ENCODE measurements at regions not wholly inside any gene's neighbourhood (a gene's known extent, or its start where the extent isn't known, plus 50 kb on each side); places are given as distances from the start of the nearest gene placed in this dataset.

DNA sequence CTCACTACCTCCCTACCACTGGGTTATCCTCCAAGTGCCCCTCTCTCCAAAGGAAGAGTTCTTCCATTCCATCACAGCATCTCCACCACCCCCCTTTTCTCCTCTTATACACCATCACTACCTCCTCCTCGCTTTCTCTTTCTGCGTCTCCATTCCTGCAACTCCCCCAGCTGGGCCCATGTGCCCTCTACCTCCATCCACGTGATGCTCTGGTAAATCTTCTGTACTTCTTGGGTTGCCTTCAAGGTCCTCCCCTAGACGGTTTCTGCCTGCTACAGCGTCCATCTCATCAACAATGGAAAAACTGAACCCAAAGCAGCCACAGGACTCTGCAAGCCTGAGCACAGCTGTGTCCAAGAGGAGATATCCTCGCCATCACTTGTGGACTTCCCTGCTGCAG, 129.5 kb upstream of the SLCO3A1 start:
- no peaks in the 10 kb centered on the region for H3K4me1 ChIP-seq
- no peak overlapping the region for H3K27ac ChIP-seq
- H3K9me3 ChIP-seq, result no peaks in the 10 kb centered on the region
- H3K36me3 ChIP-seq, result no peaks in the 10 kb centered on the region
- H3K9ac ChIP-seq (ENCODE audit: low read depth in 2 of 2, low read length in 2 of 2), result no peak overlapping the region
- intact Hi-C loops (cut with DNase I), result no loop called here
- no peaks in the 10 kb centered on the region for H3K27me3 ChIP-seq
- TF ChIP-seq, protein P1, sequence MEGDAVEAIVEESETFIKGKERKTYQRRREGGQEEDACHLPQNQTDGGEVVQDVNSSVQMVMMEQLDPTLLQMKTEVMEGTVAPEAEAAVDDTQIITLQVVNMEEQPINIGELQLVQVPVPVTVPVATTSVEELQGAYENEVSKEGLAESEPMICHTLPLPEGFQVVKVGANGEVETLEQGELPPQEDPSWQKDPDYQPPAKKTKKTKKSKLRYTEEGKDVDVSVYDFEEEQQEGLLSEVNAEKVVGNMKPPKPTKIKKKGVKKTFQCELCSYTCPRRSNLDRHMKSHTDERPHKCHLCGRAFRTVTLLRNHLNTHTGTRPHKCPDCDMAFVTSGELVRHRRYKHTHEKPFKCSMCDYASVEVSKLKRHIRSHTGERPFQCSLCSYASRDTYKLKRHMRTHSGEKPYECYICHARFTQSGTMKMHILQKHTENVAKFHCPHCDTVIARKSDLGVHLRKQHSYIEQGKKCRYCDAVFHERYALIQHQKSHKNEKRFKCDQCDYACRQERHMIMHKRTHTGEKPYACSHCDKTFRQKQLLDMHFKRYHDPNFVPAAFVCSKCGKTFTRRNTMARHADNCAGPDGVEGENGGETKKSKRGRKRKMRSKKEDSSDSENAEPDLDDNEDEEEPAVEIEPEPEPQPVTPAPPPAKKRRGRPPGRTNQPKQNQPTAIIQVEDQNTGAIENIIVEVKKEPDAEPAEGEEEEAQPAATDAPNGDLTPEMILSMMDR (IDR thresholded peaks at IDR 0.05), result no peak
- no peak for DNase-seq
- H3K4me3 ChIP-seq, result no peak overlapping the region

DNA sequence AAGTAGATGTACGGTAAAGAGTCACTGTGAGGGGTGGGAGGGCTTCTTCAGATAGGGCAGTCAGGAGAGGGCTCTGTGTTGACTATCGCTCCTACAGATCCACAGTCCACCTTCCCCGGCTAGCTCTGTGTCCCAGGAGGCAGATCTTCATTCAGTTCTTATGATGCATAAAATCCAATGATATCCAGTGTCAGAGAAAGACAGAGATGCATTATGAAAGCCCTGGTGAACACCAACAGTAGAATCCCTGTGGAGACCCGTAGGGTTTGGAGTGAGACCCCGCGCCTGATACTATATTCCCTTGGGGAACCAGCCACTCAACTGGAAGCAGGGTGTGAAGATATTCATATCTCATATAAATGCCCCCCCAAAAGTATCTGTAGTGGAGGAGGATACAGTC, 119.8 kb upstream of the SLCO3A1 start:
- TF ChIP-seq, protein P1 (IDR thresholded peaks at IDR 0.05), result no peak

DNA sequence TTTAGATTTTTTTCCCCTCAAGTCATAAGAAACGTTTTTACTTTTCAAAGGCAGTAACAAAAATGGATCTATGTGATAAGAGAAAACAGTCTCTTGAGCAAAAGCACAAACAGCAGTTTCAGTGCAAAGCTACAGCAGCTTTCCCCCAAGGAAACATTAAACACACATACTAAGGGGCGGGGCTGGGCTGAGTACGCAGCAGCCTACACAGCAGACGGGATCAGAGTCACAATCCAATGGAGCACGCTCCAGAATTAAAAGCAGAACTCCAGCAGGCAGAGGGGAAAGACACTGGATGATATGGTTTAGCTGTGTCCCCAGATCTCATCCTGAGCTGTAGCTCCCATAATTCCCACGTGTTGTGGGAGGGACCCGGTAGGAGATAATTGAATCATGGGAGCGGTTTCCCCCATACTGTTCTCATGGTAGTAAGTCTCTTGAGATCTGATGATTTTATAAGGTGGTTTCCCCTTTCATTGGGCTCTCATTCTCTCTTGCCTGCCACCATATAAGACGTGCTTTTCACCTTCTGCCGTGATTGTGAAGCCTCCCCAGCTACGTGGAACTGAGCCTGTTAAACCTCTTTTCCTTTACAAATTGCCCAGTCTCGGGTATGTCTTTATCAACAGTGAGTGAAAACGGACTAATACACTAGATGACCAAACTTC, 116.2 kb upstream of the SLCO3A1 start:
- H3K9ac ChIP-seq (ENCODE audit: low read depth in 2 of 2, low read length in 2 of 2), result no peak overlapping the region
- H3K36me3 ChIP-seq, result no peaks in the 10 kb centered on the region
- no peaks in the 10 kb centered on the region for H3K4me1 ChIP-seq
- no peaks in the 10 kb centered on the region for H3K27me3 ChIP-seq
- H3K9me3 ChIP-seq, result no peaks in the 10 kb centered on the region
- TF ChIP-seq, protein P1 (IDR thresholded peaks at IDR 0.05), result no peak
- DNase-seq, result no peak
- intact Hi-C loops (cut with DNase I), result no loop called here
- no peak overlapping the region for H3K27ac ChIP-seq
- no peak overlapping the region for H3K4me3 ChIP-seq

More for the DNA sequence above, 119.8 kb upstream of the SLCO3A1 start:
- Histone ChIP-seq H3K4me3 (no peak overlapping the region), H3K9ac (ENCODE audit: low read depth in 2 of 2, low read length in 2 of 2) (no peak overlapping the region), H3K27ac (no peak overlapping the region), H3K36me3 (no peaks in the 10 kb centered on the region), H3K4me1 (no peaks in the 10 kb centered on the region), H3K27me3 (no peaks in the 10 kb centered on the region), H3K9me3 (no peaks in the 10 kb centered on the region)
- intact Hi-C loops (cut with DNase I), result no loop called here
- no peak for DNase-seq

DNA sequence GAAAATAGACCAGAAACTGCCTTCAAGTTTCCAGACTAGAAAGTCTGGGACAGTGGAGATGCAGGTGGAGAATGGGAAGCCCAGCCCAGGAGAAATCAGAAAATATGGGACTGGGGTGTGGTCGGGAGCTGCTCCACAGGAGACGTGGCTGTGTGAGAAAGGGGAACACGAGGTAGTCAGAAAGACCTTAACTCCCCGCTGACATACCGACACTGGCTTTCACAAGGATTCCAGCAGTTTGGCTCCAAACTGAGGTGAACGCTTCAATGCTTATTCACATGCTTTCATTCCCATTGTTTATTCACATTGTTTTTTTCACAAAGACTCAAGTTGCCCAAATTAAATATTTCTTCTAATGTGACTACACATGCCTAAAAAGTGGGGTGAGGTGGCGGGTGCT, 111.5 kb upstream of the SLCO3A1 start:
- Histone ChIP-seq H3K9ac (ENCODE audit: low read depth in 2 of 2, low read length in 2 of 2) (no peak overlapping the region), H3K27ac (no peak overlapping the region), H3K4me3 (no peak overlapping the region), H3K36me3 (no peaks in the 10 kb centered on the region), H3K9me3 (no peaks in the 10 kb centered on the region), H3K4me1 (no peaks in the 10 kb centered on the region), H3K27me3 (no peaks in the 10 kb centered on the region)
- DNase-seq, result no peak
- TF ChIP-seq, protein P1 (IDR thresholded peaks at IDR 0.05), result no peak
- intact Hi-C loops (cut with DNase I), result no loop called here

DNA sequence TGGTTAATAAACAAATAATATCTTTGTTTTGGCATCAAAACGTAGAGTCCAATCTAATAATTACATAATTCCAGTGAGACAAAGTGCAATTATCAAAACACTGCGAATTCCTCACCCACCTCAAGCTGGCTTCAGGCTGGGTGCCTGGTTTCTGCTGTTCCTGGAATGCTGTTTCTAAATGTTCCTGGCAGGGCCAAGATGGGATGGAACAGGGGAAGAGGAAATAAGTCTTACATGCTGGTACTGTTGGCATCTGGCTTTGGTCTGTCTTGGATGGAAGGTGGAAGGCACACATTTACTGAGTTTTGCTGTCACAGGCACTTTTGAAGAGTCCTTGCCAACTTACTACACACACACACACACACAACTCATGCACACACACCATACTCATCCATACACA, 101.9 kb upstream of the SLCO3A1 start:
- intact Hi-C loops (cut with DNase I), result no loop called here
- Histone ChIP-seq H3K9ac (ENCODE audit: low read depth in 2 of 2, low read length in 2 of 2) (no peak overlapping the region), H3K4me3 (no peak overlapping the region), H3K36me3 (no peaks in the 10 kb centered on the region), H3K9me3 (no peaks in the 10 kb centered on the region), H3K27ac (no peak overlapping the region), H3K4me1 (no peaks in the 10 kb centered on the region), H3K27me3 (no peaks in the 10 kb centered on the region)
- TF ChIP-seq, protein P1 (IDR thresholded peaks at IDR 0.05), result no peak
- DNase-seq, result no peak
